Neuronal stem cell (in vitro differentiated cells): ENCODE measurements at regions not wholly inside any gene's neighbourhood (a gene's known extent, or its start where the extent isn't known, plus 50 kb on each side); places are given as distances from the start of the nearest gene placed in this dataset.
A peak's percentile ranks its signal among the peaks of the same experiment; 100 is the strongest.

Experiments
- DNase-seq: peaks from one replicate; pipeline ENCODE4 v3.0.0-alpha.2; 2013; ENCODE audit warnings: low spot score
- H2AFZ ChIP-seq: one replicate; pipeline ENCODE4 v1.6.1; 2013; ENCODE audit warnings: mild to moderate bottlenecking, low read length, inconsistent platforms
- H2AK5ac ChIP-seq: 2 replicates; pipeline ENCODE4 v1.6.1; 2013; ENCODE audit warnings: low read depth, mild to moderate bottlenecking, inconsistent platforms, low read length, moderate library complexity, mixed read lengths
- H2BK120ac ChIP-seq: 2 replicates; pipeline ENCODE4 v1.6.1; 2013; ENCODE audit warnings: low read depth, mild to moderate bottlenecking, inconsistent platforms, low read length, moderate library complexity, mixed read lengths
- H2BK12ac ChIP-seq: one replicate; pipeline ENCODE4 v1.6.1; 2013; ENCODE audit warnings: low read length, inconsistent platforms
- H2BK15ac ChIP-seq: 2 replicates; pipeline ENCODE4 v1.6.1; 2013; ENCODE audit warnings: mild to moderate bottlenecking, low read length, inconsistent platforms, mixed read lengths
- H2BK5ac ChIP-seq: one replicate; pipeline ENCODE4 v1.6.1; 2013; ENCODE audit warnings: inconsistent platforms, mild to moderate bottlenecking, low read length, moderate library complexity
- H3K14ac ChIP-seq: one replicate; pipeline ENCODE4 v1.6.1; 2013; ENCODE audit warnings: low read length, inconsistent platforms
- H3K18ac ChIP-seq: 2 replicates; pipeline ENCODE4 v1.6.1; 2013; ENCODE audit warnings: low read length, inconsistent platforms
- H3K23ac ChIP-seq: 2 replicates; pipeline ENCODE4 v1.6.1; 2013; ENCODE audit warnings: low read depth, mild to moderate bottlenecking, mixed read lengths, low read length, inconsistent platforms; ENCODE audit not compliant: poor library complexity
- H3K27ac ChIP-seq: replicated peaks from 3 replicates; pipeline ENCODE4 v1.5.1; 2013; ENCODE audit warnings: low read length, inconsistent platforms
- H3K27me3 ChIP-seq, 3 experiments: 2 replicates each; pipeline ENCODE4 v1.6.1; 2013; ENCODE audit warnings: low read length in 3 of 3, mild to moderate bottlenecking in 2 of 3, inconsistent platforms in 1 of 3, low read depth in 1 of 3, mixed read lengths in 1 of 3, moderate library complexity in 1 of 3; ENCODE audit not compliant: control insufficient read depth in 3 of 3, insufficient read depth in 3 of 3
- H3K36me3 ChIP-seq, 2 donors: replicated peaks in 1 of 2; 2 replicates each; pipeline ENCODE4 v1.6.1; 2013; ENCODE audit warnings: low read length in 2 of 2; ENCODE audit not compliant: control insufficient read depth in 2 of 2, insufficient read depth in 2 of 2
- H3K4ac ChIP-seq: 2 replicates; pipeline ENCODE4 v1.6.1; 2013; ENCODE audit warnings: inconsistent platforms, mild to moderate bottlenecking, low read length, moderate library complexity
- H3K4me1 ChIP-seq, 2 donors: 1 replicate in 1 of 2; 2 replicates in 1 of 2; pipeline ENCODE4 v1.6.1; 2013; ENCODE audit warnings: low read length in 2 of 2, low read depth in 1 of 2; ENCODE audit not compliant: control insufficient read depth in 2 of 2, insufficient read depth in 1 of 2
- H3K4me2 ChIP-seq: one replicate; pipeline ENCODE4 v1.6.1; 2013; ENCODE audit warnings: mild to moderate bottlenecking, low read length, inconsistent platforms; ENCODE audit not compliant: insufficient read depth, poor library complexity, severe bottlenecking
- H3K4me3 ChIP-seq, 2 donors: 2 replicates each; pipeline ENCODE4 v1.5.1; 2013; ENCODE audit warnings: low read length in 2 of 2, mild to moderate bottlenecking in 2 of 2, inconsistent platforms in 1 of 2, moderate library complexity in 1 of 2
- H3K79me1 ChIP-seq: one replicate; pipeline ENCODE4 v1.6.1; 2013; ENCODE audit warnings: low read depth, mild to moderate bottlenecking, inconsistent platforms, low read length, moderate library complexity
- H3K9ac ChIP-seq: one replicate; pipeline ENCODE4 v1.6.1; 2013; ENCODE audit warnings: mild to moderate bottlenecking, low read depth, low read length, inconsistent platforms; ENCODE audit not compliant: poor library complexity
- H3K9me3 ChIP-seq, 2 donors: replicated peaks in 1 of 2; 2 replicates each; pipeline versions ENCODE3 to v1.6.1; 2013; ENCODE audit warnings: low read length in 2 of 2, mild to moderate bottlenecking in 2 of 2, inconsistent platforms in 1 of 2, low read depth in 1 of 2, mixed read lengths in 1 of 2, moderate library complexity in 1 of 2; ENCODE audit not compliant: control insufficient read depth in 2 of 2, insufficient read depth in 1 of 2
- H4K8ac ChIP-seq: one replicate; pipeline ENCODE4 v1.6.1; 2013; ENCODE audit warnings: low read depth, mild to moderate bottlenecking, inconsistent platforms, low read length, moderate library complexity
- H4K91ac ChIP-seq: one replicate; pipeline ENCODE4 v1.6.1; 2013; ENCODE audit warnings: low read length, low read depth, mild to moderate bottlenecking, inconsistent platforms; ENCODE audit not compliant: poor library complexity
- WGBS, 2 donors: extraction: QIAGEN DNeasy Blood & Tissue Kit; methylation state at CpG; one replicate each; pipeline ENCODE4 v1.1.7; 2013; ENCODE audit warnings: missing lambda C conversion rate in 2 of 2, mixed read lengths in 1 of 2; ENCODE audit not compliant: insufficient read length in 2 of 2, insufficient replicate concordance in 1 of 2; ENCODE audit errors: extremely low coverage in 2 of 2; 5-methylcytosine and 5-hydroxymethylcytosine counted together

DNA sequence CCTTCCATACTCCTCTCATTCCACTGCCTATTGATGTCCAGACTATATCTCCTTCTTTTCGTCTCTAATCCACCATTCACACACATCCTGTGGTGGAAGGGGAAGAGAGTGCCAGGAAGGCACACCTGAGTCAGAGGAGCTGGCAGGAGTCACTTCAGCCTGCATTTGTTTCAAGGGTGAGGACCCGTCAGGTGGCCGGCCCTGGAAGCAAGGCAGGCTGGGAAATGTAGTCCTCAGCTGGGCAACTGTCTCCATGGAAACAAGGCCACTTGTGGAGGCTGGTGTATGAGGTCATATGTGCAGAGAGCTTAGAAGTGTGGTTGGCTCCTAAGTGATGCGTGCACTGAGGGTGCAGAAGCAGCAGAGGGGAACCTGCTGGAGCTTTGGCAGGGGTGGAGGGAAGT is 278.4 kb downstream of the NSG2 start:
- Histone ChIP-seq H2BK120ac (no peak overlapping the region), H2AK5ac (no peak overlapping the region), H3K23ac (no peak overlapping the region), H3K4me1 (peaks cover 0 to 14% of the 10 kb centered on the region in 2 donors), H2BK5ac (no peak overlapping the region), H3K27ac (no peak overlapping the region), H3K4ac (no peak overlapping the region), H4K8ac (no peak overlapping the region), H3K9ac (no peak overlapping the region), H3K18ac (no peak overlapping the region), H3K27me3 (no peaks in the 10 kb centered on the region), H3K9me3 (no peaks in the 10 kb centered on the region), H2BK12ac (no peak overlapping the region), H2BK15ac (no peak overlapping the region), H3K79me1 (no peaks in the 10 kb centered on the region), H3K36me3 (no peaks in the 10 kb centered on the region), H3K4me2 (no peak overlapping the region), H4K91ac (no peak overlapping the region), H3K4me3 (no peak overlapping the region), H2AFZ (no peak overlapping the region), H3K14ac (no peak overlapping the region)
- DNase-seq: peak; percentile 67
- no CpG with 5 or more reads among the region's 4 CpGs for whole genome bisulfite sequencing, 2 donors

GRCh38 chr5:174324680-174325079 is 279.2 kb downstream of the NSG2 start:
- Histone ChIP-seq H2AK5ac (no peak overlapping the region), H3K79me1 (no peaks in the 10 kb centered on the region), H2BK120ac (no peak overlapping the region), H3K4me2 (no peak overlapping the region), H2BK5ac (no peak overlapping the region), H3K23ac (no peak overlapping the region), H2AFZ (no peak overlapping the region), H3K4ac (no peak overlapping the region), H2BK15ac (no peak overlapping the region), H3K14ac (no peak overlapping the region), H3K36me3 (no peaks in the 10 kb centered on the region), H2BK12ac (no peak overlapping the region), H4K8ac (no peak overlapping the region), H3K9ac (no peak overlapping the region), H3K27ac (no peak overlapping the region), H3K4me1 (peaks cover 0 to 17% of the 10 kb centered on the region in 2 donors), H3K9me3 (no peaks in the 10 kb centered on the region), H3K18ac (no peak overlapping the region), H3K4me3 (no peak overlapping the region), H3K27me3 (no peaks in the 10 kb centered on the region), H4K91ac (no peak overlapping the region)
- no CpG with 5 or more reads among the region's 3 CpGs for WGBS, 2 donors
- no peak for DNase-seq

GRCh38 chr5:174325431-174325830 is 279.9 kb downstream of the NSG2 start:
- no peaks in the 10 kb centered on the region for H3K36me3 ChIP-seq
- H3K79me1 ChIP-seq: no peaks in the 10 kb centered on the region
- H2AK5ac ChIP-seq: peak overlapping the region; percentile 16
- H2BK15ac ChIP-seq: no peak overlapping the region
- H2AFZ ChIP-seq: no peak overlapping the region
- peaks cover 0 to 17% of the 10 kb centered on the region in 2 donors for H3K4me1 ChIP-seq
- no peak overlapping the region for H4K8ac ChIP-seq
- H3K18ac ChIP-seq: no peak overlapping the region
- H2BK12ac ChIP-seq: no peak overlapping the region
- no peak overlapping the region for H4K91ac ChIP-seq
- H2BK120ac ChIP-seq: no peak overlapping the region
- no peak overlapping the region for H3K4me2 ChIP-seq
- H2BK5ac ChIP-seq: no peak overlapping the region
- H3K4me3 ChIP-seq: no peak overlapping the region
- H3K14ac ChIP-seq: no peak overlapping the region
- no peak for DNase-seq
- WGBS, 2 donors: no CpG with 5 or more reads among the region's 7 CpGs
- no peak overlapping the region for H3K23ac ChIP-seq
- no peaks in the 10 kb centered on the region for H3K9me3 ChIP-seq
- H3K4ac ChIP-seq: no peak overlapping the region
- H3K27me3 ChIP-seq: no peaks in the 10 kb centered on the region
- no peak overlapping the region for H3K9ac ChIP-seq
- H3K27ac ChIP-seq: no peak overlapping the region

DNA sequence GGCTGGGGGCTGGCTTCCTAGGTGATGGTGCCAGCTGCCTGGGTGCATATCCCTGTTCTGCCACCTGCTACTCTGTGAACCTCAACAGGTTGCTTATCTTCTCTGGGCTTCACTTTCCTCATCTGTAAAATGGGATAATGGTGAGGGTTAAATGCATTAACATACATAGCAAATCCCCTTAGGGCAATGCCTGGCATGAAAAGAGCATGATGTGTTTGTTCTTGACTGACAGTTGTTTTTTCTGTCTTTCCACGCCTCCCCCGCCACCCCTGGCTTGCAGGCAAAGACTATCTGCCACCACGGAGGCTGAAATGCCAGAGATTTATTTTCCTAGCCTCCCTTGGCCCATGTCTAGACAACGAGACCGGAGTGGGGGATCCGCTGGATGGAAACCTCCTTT is 280.5 kb downstream of the NSG2 start:
- no peak overlapping the region for H3K14ac ChIP-seq
- WGBS, 2 donors: no CpG with 5 or more reads among the region's 6 CpGs
- H2BK15ac ChIP-seq: no peak overlapping the region
- no peak overlapping the region for H4K8ac ChIP-seq
- H3K36me3 ChIP-seq: no peaks in the 10 kb centered on the region
- H2BK120ac ChIP-seq: no peak overlapping the region
- DNase-seq: no peak
- H2AFZ ChIP-seq: no peak overlapping the region
- no peaks in the 10 kb centered on the region for H3K9me3 ChIP-seq
- no peaks in the 10 kb centered on the region for H3K79me1 ChIP-seq
- peaks cover 0 to 17% of the 10 kb centered on the region in 2 donors for H3K4me1 ChIP-seq
- H3K27me3 ChIP-seq: no peaks in the 10 kb centered on the region
- H3K4me2 ChIP-seq: no peak overlapping the region
- H3K9ac ChIP-seq: no peak overlapping the region
- no peak overlapping the region for H3K4ac ChIP-seq
- no peak overlapping the region for H2BK5ac ChIP-seq
- H4K91ac ChIP-seq: no peak overlapping the region
- no peak overlapping the region for H2BK12ac ChIP-seq
- H3K4me3 ChIP-seq: no peak overlapping the region
- peak overlapping the region; percentile 16 for H2AK5ac ChIP-seq
- H3K23ac ChIP-seq: no peak overlapping the region
- no peak overlapping the region for H3K18ac ChIP-seq
- H3K27ac ChIP-seq: no peak overlapping the region
